GM20000 (cell line): ENCODE measurements at regions not wholly inside any gene's neighbourhood (a gene's known extent, or its start where the extent isn't known, plus 50 kb on each side); places are given as distances from the start of the nearest gene placed in this dataset.

Source experiments
- DNase-seq: peaks from one replicate; pipeline ENCODE4 v3.0.0; 2012; ENCODE audit warnings: low spot score
- TF ChIP-seq, protein P1 (sequence below): IDR thresholded peaks from 2 replicates; pipeline ENCODE4 v1.5.1; 2012; ENCODE audit warnings: mild to moderate bottlenecking, control low read depth; ENCODE audit errors: extremely low read depth, missing control alignments

DNA sequence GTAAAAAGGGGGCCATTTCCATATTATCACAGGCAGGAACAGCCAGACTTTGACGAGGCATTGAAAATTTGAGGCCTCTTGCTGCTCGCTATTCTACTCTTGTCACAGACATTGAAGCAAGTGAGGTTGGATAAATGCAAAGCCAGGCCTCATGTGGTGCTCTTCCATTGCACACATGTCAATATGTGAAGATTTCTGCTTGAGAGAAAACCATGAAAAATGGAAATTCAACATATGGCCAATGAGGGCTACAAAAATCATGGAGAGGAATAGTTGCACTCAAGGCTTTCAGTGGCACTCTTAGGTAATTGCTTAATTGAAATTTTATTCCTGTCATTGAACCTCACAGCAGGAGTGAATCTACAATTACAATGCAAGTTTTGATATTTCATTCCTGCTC is 185.6 kb upstream of the MBNL1 start:
- TF ChIP-seq, protein P1, sequence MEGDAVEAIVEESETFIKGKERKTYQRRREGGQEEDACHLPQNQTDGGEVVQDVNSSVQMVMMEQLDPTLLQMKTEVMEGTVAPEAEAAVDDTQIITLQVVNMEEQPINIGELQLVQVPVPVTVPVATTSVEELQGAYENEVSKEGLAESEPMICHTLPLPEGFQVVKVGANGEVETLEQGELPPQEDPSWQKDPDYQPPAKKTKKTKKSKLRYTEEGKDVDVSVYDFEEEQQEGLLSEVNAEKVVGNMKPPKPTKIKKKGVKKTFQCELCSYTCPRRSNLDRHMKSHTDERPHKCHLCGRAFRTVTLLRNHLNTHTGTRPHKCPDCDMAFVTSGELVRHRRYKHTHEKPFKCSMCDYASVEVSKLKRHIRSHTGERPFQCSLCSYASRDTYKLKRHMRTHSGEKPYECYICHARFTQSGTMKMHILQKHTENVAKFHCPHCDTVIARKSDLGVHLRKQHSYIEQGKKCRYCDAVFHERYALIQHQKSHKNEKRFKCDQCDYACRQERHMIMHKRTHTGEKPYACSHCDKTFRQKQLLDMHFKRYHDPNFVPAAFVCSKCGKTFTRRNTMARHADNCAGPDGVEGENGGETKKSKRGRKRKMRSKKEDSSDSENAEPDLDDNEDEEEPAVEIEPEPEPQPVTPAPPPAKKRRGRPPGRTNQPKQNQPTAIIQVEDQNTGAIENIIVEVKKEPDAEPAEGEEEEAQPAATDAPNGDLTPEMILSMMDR = no peak
- DNase-seq = no peak

DNA sequence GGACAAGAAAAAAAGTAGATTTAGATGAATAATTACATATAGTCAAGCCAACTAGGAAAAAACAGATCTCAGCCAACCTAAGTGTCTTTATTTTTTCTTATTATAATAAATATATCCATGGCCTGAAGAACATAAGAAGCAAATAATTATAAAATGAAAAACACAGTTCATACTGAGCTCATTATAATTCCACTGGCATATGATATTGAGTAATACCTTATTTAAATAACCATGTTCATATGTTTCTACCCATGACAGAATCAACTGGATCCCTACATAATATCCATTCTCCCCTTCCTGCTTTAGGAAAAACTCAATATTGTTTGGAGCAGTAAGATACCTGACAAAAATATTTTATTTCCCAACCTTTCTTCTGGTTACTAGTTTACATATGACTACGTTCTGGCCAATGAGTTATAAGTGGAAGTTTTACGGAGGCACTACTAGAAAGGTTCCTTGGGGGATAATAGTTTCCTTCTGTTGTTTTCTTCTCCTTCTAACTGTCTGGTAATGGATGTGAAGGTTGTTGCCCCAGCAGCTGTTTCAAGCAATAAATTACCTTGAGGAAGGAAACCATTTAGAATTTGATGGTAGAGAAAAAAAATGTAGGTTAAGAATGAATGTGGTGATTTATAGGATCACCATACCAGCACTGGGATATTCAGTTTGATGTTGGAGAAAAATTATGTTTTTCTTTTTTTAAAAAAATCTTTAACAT is 184.1 kb upstream of the MBNL1 start:
- TF ChIP-seq, protein P1 = no peak
- DNase-seq = no peak

DNA sequence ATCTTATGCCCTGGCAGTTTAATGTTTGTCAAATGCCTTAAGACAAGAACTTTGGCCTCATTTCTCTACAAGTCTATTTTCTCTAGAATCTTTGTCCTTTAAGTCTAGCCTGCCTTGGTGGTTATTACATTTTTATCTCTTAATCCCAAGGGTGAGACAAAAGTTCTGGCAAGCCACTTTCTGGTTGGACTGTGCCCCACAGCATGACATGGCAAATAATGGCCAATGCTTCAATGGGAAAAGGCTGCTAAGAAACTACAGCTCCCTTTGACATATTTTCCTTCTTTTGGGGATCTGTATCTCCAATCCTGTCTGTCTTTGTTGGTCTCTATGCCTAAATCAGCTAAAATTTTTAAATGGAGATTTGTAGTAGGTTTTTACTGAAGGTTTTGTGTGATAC is 181.6 kb upstream of the MBNL1 start:
- TF ChIP-seq, protein P1 = no peak
- no peak for DNase-seq

DNA sequence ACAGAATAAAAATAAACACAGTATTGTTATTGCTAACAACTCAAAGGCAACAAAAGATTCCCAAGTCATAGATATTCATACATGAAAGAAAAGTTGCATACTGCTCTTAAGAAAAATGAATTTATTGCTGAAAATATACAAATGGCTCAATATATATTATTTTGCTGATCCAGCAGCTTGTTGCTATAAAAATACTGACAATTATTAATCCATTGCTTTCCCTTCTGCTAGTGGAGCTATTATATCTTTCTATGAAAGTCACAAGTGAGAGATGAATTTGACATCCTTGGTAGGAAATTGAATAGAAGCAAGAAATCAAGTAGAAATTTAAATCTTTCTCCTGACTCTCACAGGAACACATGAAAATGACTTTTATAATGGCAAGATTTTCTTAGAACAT is 179.2 kb upstream of the MBNL1 start:
- no peak for DNase-seq
- TF ChIP-seq, protein P1 = no peak

DNA sequence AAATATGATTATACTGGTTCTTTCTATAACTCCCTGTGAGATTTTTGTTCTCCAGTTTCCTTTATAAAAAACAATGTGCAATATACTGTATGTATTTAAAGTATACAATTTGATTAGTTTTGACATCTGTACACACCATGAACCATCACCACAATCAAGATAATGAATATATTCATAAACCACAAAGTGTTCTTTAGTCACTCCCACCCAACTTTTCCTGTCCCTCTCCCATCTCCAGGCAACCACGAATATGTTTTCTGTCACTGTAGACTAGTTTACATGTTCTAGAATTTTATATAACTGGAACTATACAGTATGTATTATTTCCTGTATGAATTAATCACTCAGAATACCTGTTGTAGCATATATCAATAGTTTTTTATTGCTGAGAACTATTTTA is 177.0 kb upstream of the MBNL1 start:
- no peak for DNase-seq
- TF ChIP-seq, protein P1 = no peak

DNA sequence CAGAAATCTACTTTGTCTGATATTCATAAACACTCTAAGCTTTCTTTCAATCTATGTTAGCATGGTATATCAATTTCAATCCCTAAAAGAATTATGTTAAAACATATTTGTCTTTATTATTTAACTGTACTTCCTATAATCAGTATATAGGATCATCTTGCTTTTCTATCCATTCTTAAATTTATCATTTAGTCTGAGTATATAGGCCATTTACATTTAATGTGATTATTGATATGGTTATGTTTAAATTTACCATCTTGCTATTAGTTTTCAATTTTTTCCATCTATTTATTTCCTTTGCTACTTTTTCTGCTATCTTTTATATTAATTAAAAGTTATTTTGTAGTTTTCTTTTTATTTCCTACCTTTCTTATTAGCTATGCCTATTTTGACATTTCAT is 174.8 kb upstream of the MBNL1 start:
- TF ChIP-seq, protein P1 = no peak
- DNase-seq = no peak

DNA sequence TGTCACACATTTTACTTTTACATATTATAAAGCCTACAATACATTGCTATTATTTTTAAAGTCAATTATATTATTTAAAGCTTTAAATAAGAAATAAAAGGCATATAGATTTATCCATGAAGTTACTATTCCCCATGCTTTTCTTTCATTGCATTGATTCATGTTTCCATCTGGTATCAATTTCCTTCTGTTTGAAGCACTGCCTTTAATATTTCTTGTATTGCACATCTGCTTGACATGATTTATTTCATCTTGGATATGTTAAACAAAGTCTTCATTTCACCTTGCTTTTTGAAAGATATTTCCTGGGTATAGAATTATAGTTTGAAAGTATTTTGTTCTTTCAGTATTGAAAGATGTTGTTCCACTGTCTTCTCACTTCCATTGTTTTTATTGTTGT is 174.3 kb upstream of the MBNL1 start:
- DNase-seq = no peak
- TF ChIP-seq, protein P1 = no peak
